HUES6 (cell line): ENCODE measurements at regions not wholly inside any gene's neighbourhood (a gene's known extent, or its start where the extent isn't known, plus 50 kb on each side); places are given as distances from the start of the nearest gene placed in this dataset.
"Not testable (repeated sequence)": the region's sequence is repeated elsewhere in the genome, so short reads cannot be mapped to it uniquely, and the experiment has no call there.

Source experiments
- H3K27ac ChIP-seq: 2 replicates; pipeline ENCODE4 v1.7.0; 2013; ENCODE audit warnings: low read depth, mild to moderate bottlenecking, low read length, inconsistent platforms
- H3K27me3 ChIP-seq: 2 replicates; pipeline ENCODE4 v1.6.1; 2013; ENCODE audit warnings: low read length; ENCODE audit not compliant: control insufficient read depth, insufficient read depth
- H3K36me3 ChIP-seq: 2 replicates; pipeline ENCODE4 v1.6.1; 2013; ENCODE audit warnings: low read length; ENCODE audit not compliant: control insufficient read depth, insufficient read depth
- H3K4me1 ChIP-seq: 2 replicates; pipeline ENCODE4 v1.6.1; 2013; ENCODE audit warnings: low read length; ENCODE audit not compliant: control insufficient read depth, insufficient read depth
- H3K4me3 ChIP-seq: 2 replicates; pipeline ENCODE4 v1.5.1; 2013; ENCODE audit warnings: low read depth, low read length
- H3K9ac ChIP-seq: one replicate; pipeline ENCODE4 v1.6.1; 2013; ENCODE audit warnings: mild to moderate bottlenecking, low read length
- H3K9me3 ChIP-seq: 2 replicates; pipeline ENCODE4 v1.6.1; 2013; ENCODE audit warnings: low read depth, low read length; ENCODE audit not compliant: control insufficient read depth, insufficient read depth

DNA sequence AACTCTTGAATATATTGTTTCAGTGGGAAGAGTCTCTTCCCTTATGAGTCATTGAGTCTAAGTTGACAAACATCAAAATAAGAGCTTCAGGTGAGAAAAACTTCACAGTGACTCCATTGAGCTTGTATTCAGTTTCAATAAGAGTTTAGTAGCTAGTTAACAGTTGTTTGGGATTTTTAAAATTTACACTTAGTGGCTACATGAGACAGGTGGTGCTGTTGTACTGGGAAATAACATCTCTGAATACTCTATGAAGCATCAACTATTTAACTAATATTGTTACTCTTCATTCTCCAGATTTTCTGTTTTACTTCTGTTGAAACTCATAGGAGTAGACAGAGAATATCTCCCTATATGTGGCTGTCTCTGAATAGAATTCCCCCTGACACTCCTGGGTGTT lies 1609.1 kb downstream of the C4orf33 start:
- Histone ChIP-seq H3K36me3 (no peaks in the 10 kb centered on the region), H3K27me3 (no peaks in the 10 kb centered on the region)

DNA sequence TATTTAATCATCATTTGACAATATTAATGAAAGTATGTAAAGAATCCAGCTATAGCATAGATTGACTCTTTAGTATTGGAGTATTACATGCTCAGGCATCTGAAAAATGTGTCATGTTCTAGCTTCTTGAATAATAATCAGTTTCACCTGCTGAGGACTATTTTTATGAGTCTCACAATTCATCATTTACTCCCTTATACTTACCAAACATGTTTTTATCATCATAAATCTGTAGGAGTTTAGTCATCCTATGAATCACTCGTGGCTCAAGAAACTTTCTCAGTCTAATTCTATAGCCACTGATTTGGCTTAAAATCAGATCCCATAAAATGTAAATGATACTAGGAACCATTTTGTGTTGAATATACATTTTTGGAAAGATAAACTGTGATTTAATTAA lies 1616.1 kb downstream of the C4orf33 start:
- Histone ChIP-seq H3K9me3 (peaks cover 5% of the 10 kb centered on the region; the same call in 1 of the 2 replicates), H3K27me3 (no peaks in the 10 kb centered on the region), H3K9ac (no peak overlapping the region), H3K4me3 (no peak overlapping the region), H3K36me3 (no peaks in the 10 kb centered on the region), H3K4me1 (no peaks in the 10 kb centered on the region), H3K27ac (no peak overlapping the region)

More for the DNA sequence above, 1609.1 kb downstream of the C4orf33 start:
- Histone ChIP-seq H3K4me1 (no peaks in the 10 kb centered on the region), H3K27ac (no peak overlapping the region), H3K9me3 (peaks cover 8% of the 10 kb centered on the region; the same call in 1 of the 2 replicates), H3K9ac (no peak overlapping the region), H3K4me3 (no peak overlapping the region)

DNA sequence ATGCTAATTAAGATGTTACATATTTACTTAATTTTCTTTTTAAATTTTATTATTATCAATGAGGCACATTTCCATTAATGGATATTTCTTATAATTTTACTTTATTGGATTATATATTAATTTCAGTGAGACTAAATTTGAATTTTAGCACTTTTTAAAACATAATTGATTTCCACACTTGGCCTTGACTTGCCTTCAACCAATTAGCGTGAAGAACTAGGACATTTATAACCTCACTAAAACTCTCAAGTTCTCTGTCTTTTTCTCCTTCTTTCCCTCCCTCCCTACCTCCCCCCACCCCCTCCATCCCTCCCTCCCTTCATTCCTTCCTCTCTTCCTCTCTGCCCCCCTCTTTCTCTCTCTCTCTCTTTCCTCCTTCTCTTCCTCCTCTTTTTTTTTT lies 1618.1 kb downstream of the C4orf33 start:
- H3K4me1 ChIP-seq: no peaks in the 10 kb centered on the region
- H3K9ac ChIP-seq: no peak overlapping the region
- no peak overlapping the region for H3K27ac ChIP-seq
- no peaks in the 10 kb centered on the region for H3K9me3 ChIP-seq
- H3K4me3 ChIP-seq: no peak overlapping the region
- H3K36me3 ChIP-seq: no peaks in the 10 kb centered on the region
- no peaks in the 10 kb centered on the region for H3K27me3 ChIP-seq

DNA sequence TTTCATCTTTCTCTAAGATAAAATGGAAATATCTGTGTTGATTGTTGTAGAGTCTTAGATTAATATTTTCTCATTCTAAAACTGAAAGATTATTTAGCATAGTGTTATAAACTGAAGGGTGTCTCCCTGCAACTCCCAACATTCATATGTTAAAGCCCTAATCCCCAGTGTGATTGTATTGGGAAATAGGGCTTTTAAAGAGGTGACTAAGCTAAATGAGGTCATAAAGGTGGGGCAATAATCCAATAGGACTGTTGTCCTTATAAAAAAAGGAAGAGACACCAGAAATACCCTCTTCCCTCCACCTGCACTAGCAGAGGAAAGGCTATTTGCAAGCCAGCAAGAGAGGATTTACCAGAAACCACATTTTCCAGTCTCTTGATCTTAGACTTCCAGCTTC lies 1626.4 kb downstream of the C4orf33 start:
- 0 out of 2 replicates have a peak overlapping the region, but pooled peaks have one; percentile 4 for H3K27ac ChIP-seq
- H3K9ac ChIP-seq: no peak overlapping the region
- no peaks in the 10 kb centered on the region for H3K27me3 ChIP-seq
- no peaks in the 10 kb centered on the region for H3K36me3 ChIP-seq
- no peaks in the 10 kb centered on the region for H3K9me3 ChIP-seq
- H3K4me3 ChIP-seq: no peak overlapping the region
- H3K4me1 ChIP-seq: peaks cover 10% of the 10 kb centered on the region

DNA sequence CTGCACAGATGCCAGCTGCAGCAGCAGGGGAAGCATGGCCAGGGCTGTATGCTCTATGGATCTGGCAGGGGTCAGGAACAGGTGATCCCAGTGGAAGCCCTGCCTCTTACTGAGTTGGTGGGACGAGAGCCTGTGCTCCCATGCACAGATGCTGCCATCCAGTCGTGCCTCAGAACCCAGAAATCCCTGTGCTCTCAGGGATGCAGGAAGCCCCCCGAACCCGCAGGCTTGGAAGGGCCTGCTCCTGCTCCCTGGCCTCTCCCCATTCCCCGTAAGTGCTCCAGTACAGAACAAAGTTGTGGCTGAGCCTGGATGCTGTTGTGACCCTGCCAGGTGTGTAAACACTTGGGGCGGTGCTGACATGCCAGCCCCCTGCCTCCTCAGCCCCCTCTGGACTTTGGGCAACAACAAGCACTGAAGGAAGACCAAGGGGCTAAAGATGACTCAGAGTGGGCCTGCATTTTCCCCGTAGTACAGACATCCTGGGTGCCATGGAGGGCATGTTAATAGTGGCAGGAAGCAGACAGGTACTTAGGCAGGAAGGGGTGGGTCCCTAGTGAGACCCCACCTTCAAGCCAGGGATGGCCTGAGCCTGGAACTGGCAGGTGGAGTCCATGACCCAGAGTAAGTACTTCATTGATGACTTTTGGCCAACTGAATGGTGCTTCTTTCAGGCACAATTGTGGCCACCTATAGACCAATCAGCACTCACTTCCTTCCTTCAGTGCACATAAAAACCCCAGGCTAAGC lies 1640.7 kb downstream of the C4orf33 start:
- Histone ChIP-seq H3K4me1 (no peaks in the 10 kb centered on the region), H3K27me3 (no peaks in the 10 kb centered on the region), H3K9me3 (peaks cover 11% of the 10 kb centered on the region; the same call in 1 of the 2 replicates), H3K9ac (no peak overlapping the region), H3K27ac (no peak overlapping the region), H3K4me3 (no peak overlapping the region), H3K36me3 (no peaks in the 10 kb centered on the region)

DNA sequence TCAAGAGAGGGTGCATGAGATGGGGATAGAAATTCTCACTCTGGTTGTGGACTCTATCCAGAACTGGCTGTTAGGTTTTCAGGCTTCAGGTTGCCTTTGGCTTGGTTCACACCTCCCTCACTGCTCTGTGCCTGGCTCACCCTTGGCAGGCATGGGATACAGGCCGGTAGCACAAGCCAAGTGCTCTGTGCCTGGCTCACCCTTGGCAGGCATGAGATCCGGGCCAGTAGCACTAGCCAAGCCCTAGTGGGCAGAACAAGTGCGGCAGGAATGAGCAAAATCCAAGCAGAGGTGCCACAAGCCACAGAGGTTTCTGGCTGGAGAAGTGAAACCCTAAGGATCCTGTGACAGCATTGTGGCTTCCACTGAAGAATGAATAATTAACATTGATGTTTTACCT lies 1642.3 kb downstream of the C4orf33 start:
- H3K27ac ChIP-seq: no peak overlapping the region
- no peaks in the 10 kb centered on the region for H3K4me1 ChIP-seq
- no peak overlapping the region for H3K9ac ChIP-seq
- no peaks in the 10 kb centered on the region for H3K27me3 ChIP-seq
- H3K4me3 ChIP-seq: no peak overlapping the region
- H3K36me3 ChIP-seq: no peaks in the 10 kb centered on the region
- H3K9me3 ChIP-seq: peaks cover 11% of the 10 kb centered on the region; the same call in 1 of the 2 replicates

DNA sequence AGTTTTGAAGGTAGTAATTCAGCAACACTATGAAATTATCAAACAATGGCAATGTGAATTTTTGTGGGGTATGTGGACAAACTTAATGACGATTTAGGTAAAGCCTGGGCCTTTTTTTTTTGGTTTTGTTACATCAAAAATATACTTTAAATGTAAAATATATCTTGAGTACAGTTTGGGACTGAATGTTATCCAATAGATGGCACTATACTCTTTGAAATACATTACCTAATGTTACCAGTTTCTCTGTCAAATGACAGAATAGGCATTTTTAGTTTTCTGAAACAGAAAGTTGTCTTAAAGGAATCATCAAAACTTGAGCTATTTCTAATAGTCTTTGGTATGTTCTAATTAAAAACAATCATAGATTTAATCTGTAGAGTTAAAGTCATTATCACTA lies 1651.9 kb downstream of the C4orf33 start:
- Histone ChIP-seq H3K4me1 (no peaks in the 10 kb centered on the region), H3K27me3 (no peaks in the 10 kb centered on the region), H3K4me3 (no peak overlapping the region), H3K36me3 (no peaks in the 10 kb centered on the region), H3K27ac (no peak overlapping the region), H3K9ac (no peak overlapping the region), H3K9me3 (peaks cover 9% of the 10 kb centered on the region; the same call in 1 of the 2 replicates)

DNA sequence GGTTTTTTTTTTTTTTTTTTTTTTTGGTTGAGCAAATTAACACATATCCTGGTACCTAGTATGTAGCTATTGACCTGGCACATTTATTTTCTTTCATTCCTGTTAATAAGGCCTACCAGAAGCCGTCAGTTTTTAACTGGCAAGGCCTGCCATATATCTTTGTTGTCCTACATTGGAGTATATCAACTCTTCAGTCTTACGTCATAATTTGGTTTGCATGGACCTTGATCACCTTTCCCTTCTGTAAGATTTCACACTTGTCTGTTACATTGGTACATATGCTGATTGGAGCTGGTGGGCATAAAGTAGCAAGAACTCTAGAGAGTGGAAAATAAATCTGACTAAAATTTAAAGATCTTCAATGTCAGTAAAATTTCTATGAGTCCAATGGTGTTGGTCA lies 1658.0 kb downstream of the C4orf33 start:
- Histone ChIP-seq H3K9ac (no peak overlapping the region), H3K4me3 (no peak overlapping the region), H3K4me1 (no peaks in the 10 kb centered on the region), H3K36me3 (no peaks in the 10 kb centered on the region), H3K27me3 (no peaks in the 10 kb centered on the region), H3K27ac (no peak overlapping the region), H3K9me3 (peaks cover 9% of the 10 kb centered on the region; the same call in 1 of the 2 replicates)

DNA sequence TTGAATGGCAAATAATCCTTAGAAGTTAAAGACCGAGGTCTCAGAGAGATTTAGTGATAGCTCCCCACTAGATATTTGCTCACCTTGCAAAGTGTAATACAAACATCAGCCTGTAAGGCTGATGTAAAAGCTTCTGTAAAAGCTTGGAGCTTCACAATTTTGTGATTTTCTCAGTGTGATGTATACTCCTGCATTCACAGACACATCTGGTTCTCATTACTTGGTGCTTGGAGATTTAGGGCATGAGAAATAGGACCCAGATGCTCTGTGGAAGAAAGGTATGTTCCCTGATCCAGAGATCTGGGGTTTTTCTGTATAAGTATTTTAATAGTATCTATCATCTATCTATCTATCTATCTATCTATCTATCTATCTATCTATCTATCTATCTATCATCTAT lies 1664.3 kb downstream of the C4orf33 start:
- Histone ChIP-seq H3K9me3 (peaks cover 3% of the 10 kb centered on the region), H3K27ac (no peak overlapping the region), H3K4me3 (no peak overlapping the region), H3K27me3 (no peaks in the 10 kb centered on the region), H3K36me3 (peaks cover 2% of the 10 kb centered on the region; the same call in 1 of the 2 replicates), H3K4me1 (no peaks in the 10 kb centered on the region), H3K9ac (no peak overlapping the region)

DNA sequence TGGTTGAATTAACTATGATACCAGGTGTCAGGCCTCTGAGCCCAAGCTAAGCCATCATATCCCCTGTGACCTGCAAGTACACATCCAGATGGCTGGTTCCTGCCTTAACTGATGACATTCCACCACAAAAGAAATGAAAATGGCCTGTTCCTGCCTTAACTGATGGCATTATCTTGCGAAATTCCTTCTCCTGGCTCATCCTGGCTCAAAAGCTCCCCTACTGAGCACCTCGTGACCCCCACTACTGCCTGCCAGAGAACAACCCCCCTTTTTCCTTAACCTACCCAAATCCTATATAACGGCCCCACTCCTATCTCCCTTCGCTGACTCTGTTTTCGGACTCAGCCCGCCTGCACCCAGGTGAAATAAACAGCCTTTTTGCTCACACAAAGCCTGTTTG lies 1671.4 kb downstream of the C4orf33 start:
- peak overlapping the region; percentile 71; the same call in 1 of the 2 replicates for H3K27ac ChIP-seq

DNA sequence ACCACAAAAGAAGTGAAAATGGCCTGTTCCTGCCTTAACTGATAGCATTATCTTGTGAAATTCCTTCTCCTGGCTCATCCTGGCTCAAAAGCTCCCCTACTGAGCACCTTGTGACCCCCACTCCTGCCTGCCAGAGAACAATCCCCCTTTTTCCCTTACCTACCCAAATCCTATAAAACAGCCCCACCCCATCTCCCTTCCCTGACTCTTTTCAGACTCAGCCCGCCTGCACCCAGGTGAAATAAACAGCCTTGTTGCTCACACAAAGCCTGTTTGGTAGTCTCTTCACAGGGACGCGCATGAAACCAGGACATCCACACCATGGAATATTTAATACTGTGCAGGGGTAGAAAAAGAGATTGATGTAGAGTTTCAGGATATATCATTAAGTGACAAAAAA lies 1677.0 kb downstream of the C4orf33 start:
- H3K4me3 ChIP-seq, H3K36me3 ChIP-seq, H3K4me1 ChIP-seq, H3K27me3 ChIP-seq: not testable (repeated sequence)
- H3K27ac ChIP-seq: peak overlapping the region; percentile 83; the same call in 1 of the 2 replicates
- H3K9ac ChIP-seq: peak overlapping the region; percentile 24
- peaks cover 16% of the 10 kb centered on the region for H3K9me3 ChIP-seq

More for the DNA sequence above, 1671.4 kb downstream of the C4orf33 start:
- H3K4me3 ChIP-seq: peak overlapping the region; percentile 36; the same call in 1 of the 2 replicates
- not testable (repeated sequence) for H3K36me3 ChIP-seq, H3K9me3 ChIP-seq, H3K4me1 ChIP-seq, H3K27me3 ChIP-seq
- peak overlapping the region; percentile 91 for H3K9ac ChIP-seq
